Body of pancreas (tissue), 4 donors: ENCODE measurements at regions not wholly inside any gene's neighbourhood (a gene's known extent, or its start where the extent isn't known, plus 50 kb on each side); places are given as distances from the start of the nearest gene placed in this dataset.

Experiments used
- CTCF ChIP-seq, 7 experiments: fragments of 450-650 bp in 4 of 7; fragments of 200-600 bp in 3 of 7; sonication (generic) in 3 of 7; IDR thresholded peaks; one replicate each; pipeline ENCODE4 v1.5.1; 2016 to 2019; ENCODE audit warnings: antibody characterized with exemption in 7 of 7
- POLR2A ChIP-seq, 3 donors: fragments of 450-650 bp; IDR thresholded peaks; one replicate each; pipeline ENCODE4 v1.6.1; 2016; ENCODE audit warnings: antibody characterized with exemption in 3 of 3, mild to moderate bottlenecking in 2 of 3

GRCh38 chr10:2761311-2761710, 306.0 kb upstream of the PFKP start:
- TF ChIP-seq POLR2A (IDR thresholded peaks at IDR 0.05) (no peak), CTCF (IDR thresholded peaks at IDR 0.05) (no peak)
